T-helper 2 cell treated with Interferon-gamma antibody and Interleukin-4, amounts not matched to agents 5 μg/mL and 100 μg/mL, for 36 hours (primary cell): ENCODE measurements at regions not wholly inside any gene's neighbourhood (a gene's known extent, or its start where the extent isn't known, plus 50 kb on each side); places are given as distances from the start of the nearest gene placed in this dataset.

Source experiments
- DNase-seq: peaks from one replicate; pipeline ENCODE4 v3.0.0; 2021; ENCODE audit warnings: low spot score
- H3K27ac Mint-ChIP-seq: one replicate; pipeline ENCODE4 v1.8.0; 2021; ENCODE audit warnings: mild to moderate bottlenecking, mixed read lengths
- H3K27me3 Mint-ChIP-seq: one replicate; pipeline ENCODE4 v1.8.0; 2021; ENCODE audit warnings: low read depth, mixed read lengths
- H3K36me3 Mint-ChIP-seq: one replicate; pipeline ENCODE4 v1.8.0; 2021; ENCODE audit warnings: low read depth, mixed read lengths
- H3K4me1 Mint-ChIP-seq: one replicate; pipeline ENCODE4 v1.8.0; 2021; ENCODE audit warnings: low read depth, mixed read lengths
- H3K4me3 Mint-ChIP-seq: one replicate; pipeline ENCODE4 v1.8.0; 2022; ENCODE audit warnings: mild to moderate bottlenecking, moderate library complexity, mixed read lengths
- H3K9me3 Mint-ChIP-seq: one replicate; pipeline ENCODE4 v1.8.0; 2021; ENCODE audit warnings: mixed read lengths

DNA sequence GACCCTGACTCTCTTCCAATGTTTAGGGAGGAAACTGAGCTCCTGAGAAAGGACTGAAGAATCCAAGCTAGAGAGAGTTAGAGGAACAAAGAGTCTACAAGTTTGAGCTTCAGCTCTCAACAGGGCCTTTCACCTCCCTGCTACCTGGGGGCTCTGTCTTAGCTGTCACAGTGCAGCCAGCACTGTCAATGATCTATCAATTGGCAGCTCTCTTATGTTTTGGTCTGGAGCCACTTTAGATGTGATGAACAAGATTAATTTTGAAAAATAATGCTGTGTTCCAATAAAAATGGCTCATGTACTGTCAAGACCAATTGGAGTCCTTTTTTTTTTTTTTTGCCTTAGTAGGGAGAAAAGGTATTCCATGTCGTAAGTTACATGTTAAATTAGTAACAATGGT, 215.8 kb upstream of the TRIB2 start:
- Mint-ChIP-seq H3K27me3 (no peaks in the 10 kb centered on the region), H3K9me3 (peaks cover 18% of the 10 kb centered on the region), H3K27ac (peak overlapping the region; percentile 89), H3K4me3 (peak overlapping the region; percentile 47), H3K36me3 (peaks cover 26% of the 10 kb centered on the region), H3K4me1 (peaks cover 84% of the 10 kb centered on the region)
- no peak for DNase-seq

DNA sequence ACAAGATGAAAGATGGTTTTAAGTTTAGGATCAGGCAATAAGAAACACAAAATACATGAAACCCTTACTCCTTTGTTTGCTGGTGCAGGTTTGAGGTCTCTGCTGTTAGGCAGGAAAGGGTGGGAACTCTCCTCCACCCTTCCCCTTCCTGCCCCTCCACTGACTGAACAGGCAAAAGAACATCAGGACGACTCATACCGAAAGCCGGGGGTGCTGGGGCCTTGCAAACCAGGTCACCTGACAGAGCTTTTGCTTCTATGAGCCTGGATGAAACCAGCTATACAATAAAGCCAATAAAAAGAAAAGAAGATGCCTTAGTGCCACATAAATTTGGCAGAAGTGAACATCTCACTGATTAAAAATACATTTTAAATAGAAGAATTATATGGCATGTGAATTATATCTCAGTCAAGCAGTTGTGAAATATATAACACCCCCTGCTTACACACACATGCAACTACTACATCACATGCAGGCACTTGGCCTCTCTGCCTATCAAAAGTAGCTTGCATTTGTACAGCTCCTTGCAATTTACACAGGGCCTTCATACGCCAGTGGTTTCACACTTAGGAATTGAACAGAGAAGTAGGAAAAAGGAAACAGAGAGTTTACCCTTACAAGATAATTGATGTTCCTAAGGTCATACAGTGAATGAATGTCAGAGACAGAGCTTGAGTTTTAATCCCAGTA, 215.1 kb upstream of the TRIB2 start:
- peaks cover 84% of the 10 kb centered on the region for H3K4me1 Mint-ChIP-seq
- peak overlapping the region; percentile 47 for H3K4me3 Mint-ChIP-seq
- peak overlapping the region; percentile 89 for H3K27ac Mint-ChIP-seq
- H3K9me3 Mint-ChIP-seq: peaks cover 11% of the 10 kb centered on the region
- peak; percentile 85 for DNase-seq
- peaks cover 26% of the 10 kb centered on the region for H3K36me3 Mint-ChIP-seq
- H3K27me3 Mint-ChIP-seq: no peaks in the 10 kb centered on the region

DNA sequence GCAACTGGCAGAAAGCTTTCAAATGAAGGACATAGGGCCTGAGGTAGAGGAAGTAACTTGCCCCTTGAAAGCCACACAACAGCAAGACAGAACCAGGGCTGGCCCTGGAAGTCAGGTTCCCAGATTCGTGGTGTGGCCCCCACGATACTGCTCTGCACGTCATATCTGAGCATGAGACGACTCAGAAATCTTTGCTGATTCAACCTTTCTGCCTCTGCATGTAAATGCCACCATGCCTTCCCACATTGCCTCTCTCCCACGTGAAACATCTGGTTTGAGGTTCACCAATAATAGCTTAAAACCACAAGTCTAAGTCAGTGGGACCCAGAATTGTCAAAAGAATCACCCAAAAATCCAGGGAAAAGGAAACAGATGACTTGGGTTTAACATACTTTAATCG, 214.0 kb upstream of the TRIB2 start:
- Mint-ChIP-seq H3K27ac (peak overlapping the region; percentile 89), H3K27me3 (no peaks in the 10 kb centered on the region), H3K36me3 (peaks cover 26% of the 10 kb centered on the region), H3K4me1 (peaks cover 88% of the 10 kb centered on the region), H3K4me3 (peak overlapping the region; percentile 57), H3K9me3 (peaks cover 11% of the 10 kb centered on the region)
- peak; percentile 71 for DNase-seq

DNA sequence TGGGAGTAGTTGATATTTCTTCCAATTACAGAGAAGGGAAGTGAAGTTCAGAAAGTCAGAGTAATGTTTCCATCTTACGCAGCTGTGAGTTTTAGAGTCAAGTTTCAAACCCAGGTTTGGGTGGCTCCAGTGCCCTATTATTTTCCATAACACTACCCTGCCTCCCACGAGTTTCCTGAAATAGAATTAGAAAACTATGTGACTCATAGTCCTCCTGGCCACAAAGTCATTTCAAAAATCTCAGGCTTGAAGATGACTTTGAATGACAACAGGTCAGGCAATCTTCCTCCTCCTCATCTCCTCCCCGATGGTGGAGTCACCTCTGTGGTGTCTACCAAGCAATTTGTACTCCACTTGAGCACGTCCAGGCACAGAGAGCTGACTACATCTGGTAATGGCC, 212.3 kb upstream of the TRIB2 start:
- peak overlapping the region; percentile 64 for H3K27ac Mint-ChIP-seq
- H3K36me3 Mint-ChIP-seq: peaks cover 29% of the 10 kb centered on the region
- peak overlapping the region; percentile 40 for H3K4me3 Mint-ChIP-seq

DNA sequence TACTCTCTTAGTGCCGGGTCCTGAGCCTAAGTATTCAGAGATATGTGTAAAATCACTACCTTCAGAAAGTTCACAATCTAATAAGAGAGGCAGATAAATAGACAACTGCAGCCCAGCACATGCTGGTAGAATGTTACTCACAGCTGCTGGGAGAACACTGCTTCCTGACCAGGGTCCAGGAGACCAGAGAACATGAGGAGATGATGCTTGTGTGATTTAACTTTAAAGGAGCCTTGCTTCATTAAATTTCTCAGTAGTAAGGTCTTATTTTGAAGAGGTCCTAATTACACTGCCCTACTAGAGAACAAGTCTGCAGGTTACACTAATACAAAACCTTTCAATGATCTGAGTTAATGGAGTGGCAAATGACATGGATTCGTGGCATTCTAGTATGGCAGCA, 209.9 kb upstream of the TRIB2 start:
- peaks cover 32% of the 10 kb centered on the region for H3K9me3 Mint-ChIP-seq
- no peaks in the 10 kb centered on the region for H3K27me3 Mint-ChIP-seq
- H3K27ac Mint-ChIP-seq: peak overlapping the region; percentile 52
- peak overlapping the region; percentile 17 for H3K4me3 Mint-ChIP-seq
- peaks cover 78% of the 10 kb centered on the region for H3K4me1 Mint-ChIP-seq
- DNase-seq: no peak
- H3K36me3 Mint-ChIP-seq: peaks cover 45% of the 10 kb centered on the region

More for the DNA sequence above, 212.3 kb upstream of the TRIB2 start:
- Mint-ChIP-seq H3K27me3 (no peaks in the 10 kb centered on the region), H3K9me3 (peaks cover 19% of the 10 kb centered on the region), H3K4me1 (peaks cover 87% of the 10 kb centered on the region)
- DNase-seq: peak; percentile 70

DNA sequence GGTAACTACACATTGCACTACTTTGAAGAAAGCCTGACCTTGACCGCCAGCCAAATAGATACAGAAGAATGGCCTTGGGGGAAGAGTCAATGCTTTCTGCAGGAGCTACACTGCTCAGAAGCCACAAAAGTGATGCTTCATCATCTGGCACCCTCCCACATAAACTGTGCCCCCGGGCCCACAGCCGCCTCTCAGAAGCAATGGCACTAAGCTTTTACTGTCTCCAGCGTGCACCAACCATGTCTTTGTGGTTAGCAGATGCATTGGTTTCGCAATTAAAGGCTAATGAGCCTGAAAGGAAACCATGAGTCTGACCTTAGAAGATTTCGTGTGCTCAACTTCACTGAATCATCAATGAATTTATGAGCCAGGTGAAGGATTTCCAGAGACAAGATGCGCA, 209.4 kb upstream of the TRIB2 start:
- H3K27me3 Mint-ChIP-seq: no peaks in the 10 kb centered on the region
- peaks cover 76% of the 10 kb centered on the region for H3K4me1 Mint-ChIP-seq
- peak; percentile 84 for DNase-seq
- peak overlapping the region; percentile 52 for H3K27ac Mint-ChIP-seq
- H3K4me3 Mint-ChIP-seq: peak overlapping the region; percentile 17
- peaks cover 36% of the 10 kb centered on the region for H3K9me3 Mint-ChIP-seq
- H3K36me3 Mint-ChIP-seq: peaks cover 45% of the 10 kb centered on the region

DNA sequence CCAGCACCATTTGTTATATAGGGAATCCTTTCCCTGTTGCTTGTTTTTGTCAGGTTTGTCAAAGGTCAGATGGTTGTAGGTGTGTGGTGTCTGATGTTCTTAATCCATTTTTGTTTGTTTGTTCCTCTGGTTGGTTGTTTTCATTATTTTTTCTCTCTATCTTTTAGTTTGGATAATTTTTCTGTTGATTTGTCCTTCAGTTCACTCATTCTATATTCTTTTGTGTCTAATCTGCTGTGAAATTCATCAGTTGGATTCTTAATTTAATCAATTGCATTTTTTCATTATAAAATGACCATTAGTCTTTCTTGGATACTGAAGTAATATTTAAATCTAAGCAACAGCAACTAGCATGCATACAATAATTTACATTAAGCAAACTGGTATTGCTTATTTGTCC, 206.7 kb upstream of the TRIB2 start:
- H3K9me3 Mint-ChIP-seq: peaks cover 32% of the 10 kb centered on the region
- H3K4me3 Mint-ChIP-seq: no peak overlapping the region
- peaks cover 66% of the 10 kb centered on the region for H3K4me1 Mint-ChIP-seq
- H3K27ac Mint-ChIP-seq: no peak overlapping the region
- no peaks in the 10 kb centered on the region for H3K27me3 Mint-ChIP-seq
- no peak for DNase-seq
- peaks cover 36% of the 10 kb centered on the region for H3K36me3 Mint-ChIP-seq

DNA sequence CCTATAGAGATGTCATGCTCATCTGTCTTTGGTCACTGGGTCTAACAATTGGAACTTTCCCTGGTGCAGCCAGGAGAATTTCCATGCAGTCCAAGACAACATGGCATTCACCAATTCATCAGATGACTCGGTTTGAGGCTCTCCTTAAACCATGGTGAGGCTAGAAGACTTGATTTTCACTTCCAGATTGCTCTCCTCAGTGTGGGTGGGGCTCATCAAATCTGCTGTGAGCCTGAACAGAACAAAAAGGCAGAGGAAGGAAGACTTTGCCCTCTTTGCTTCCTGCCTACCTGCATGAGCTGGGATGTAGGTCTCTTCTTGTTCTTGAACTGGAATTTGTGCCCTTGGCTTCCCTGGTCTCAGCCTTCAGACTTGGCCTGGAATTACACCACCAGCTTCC, 203.4 kb upstream of the TRIB2 start:
- no peak for DNase-seq
- H3K27ac Mint-ChIP-seq: peak overlapping the region; percentile 22
- H3K36me3 Mint-ChIP-seq: peaks cover 44% of the 10 kb centered on the region
- H3K4me3 Mint-ChIP-seq: peak overlapping the region; percentile 42
- H3K4me1 Mint-ChIP-seq: peaks cover 55% of the 10 kb centered on the region
- no peaks in the 10 kb centered on the region for H3K27me3 Mint-ChIP-seq
- H3K9me3 Mint-ChIP-seq: peaks cover 37% of the 10 kb centered on the region

DNA sequence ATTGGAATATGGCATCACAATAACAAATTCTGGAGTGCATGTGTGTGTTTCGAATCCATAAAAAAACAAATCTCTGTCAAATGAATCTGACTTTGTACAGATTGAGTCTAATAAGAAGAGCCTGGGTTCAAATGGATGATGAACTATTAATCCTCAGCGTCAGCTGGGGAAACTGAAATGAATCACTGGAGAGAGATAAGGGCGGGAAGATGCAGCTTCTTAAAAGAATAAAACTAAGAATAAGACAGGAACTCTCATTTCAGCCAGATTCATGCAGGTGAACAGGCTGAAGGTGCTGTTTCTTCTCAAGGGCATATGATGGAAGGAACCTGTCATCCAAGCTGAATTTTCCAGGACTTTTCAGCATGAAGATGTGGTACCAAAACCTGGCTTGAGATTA, 202.6 kb upstream of the TRIB2 start:
- peaks cover 38% of the 10 kb centered on the region for H3K36me3 Mint-ChIP-seq
- peaks cover 57% of the 10 kb centered on the region for H3K4me1 Mint-ChIP-seq
- peak overlapping the region; percentile 91 for H3K27ac Mint-ChIP-seq
- DNase-seq: no peak
- peak overlapping the region; percentile 61 for H3K4me3 Mint-ChIP-seq
- peaks cover 29% of the 10 kb centered on the region for H3K9me3 Mint-ChIP-seq
- no peaks in the 10 kb centered on the region for H3K27me3 Mint-ChIP-seq

DNA sequence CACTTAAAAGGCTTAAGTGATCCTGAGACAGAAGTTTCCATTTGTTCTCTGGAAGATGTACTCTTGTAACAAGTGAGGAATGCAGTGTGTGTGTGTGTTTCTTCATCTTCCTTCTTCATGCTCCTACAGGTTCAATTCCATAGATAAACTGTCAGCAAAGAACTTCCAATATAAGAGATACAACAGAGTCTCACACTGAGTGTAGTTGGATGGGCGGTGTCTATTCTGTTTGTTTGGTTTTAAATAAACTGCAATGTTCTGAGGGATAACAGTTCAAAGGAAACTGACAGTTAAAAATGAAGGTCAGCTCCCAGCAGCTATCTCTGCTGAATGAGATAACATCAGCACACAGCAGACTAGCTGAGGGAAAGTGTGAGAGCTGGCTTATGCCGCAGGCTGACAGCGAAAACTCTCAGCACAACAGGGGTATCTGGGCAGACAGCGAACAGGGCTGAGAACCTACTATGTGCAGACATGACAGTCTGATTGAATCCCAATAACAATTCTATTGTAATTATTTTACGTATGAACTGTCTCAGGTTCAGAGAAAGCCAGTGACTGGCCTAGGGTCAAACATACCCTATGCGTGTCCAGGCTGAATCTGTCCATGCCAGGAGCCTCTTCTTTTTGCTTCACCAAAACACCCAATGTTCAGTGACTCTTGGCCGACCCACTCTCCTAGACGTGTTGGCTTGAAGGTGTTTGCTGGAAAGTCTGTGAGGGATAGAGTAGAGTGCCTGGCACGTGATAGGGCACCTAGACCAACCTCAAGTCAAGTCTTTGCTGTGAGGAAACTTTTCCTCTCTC, 201.9 kb upstream of the TRIB2 start:
- peak; percentile 62 for DNase-seq
- H3K27me3 Mint-ChIP-seq: no peaks in the 10 kb centered on the region
- H3K9me3 Mint-ChIP-seq: peaks cover 25% of the 10 kb centered on the region
- peak overlapping the region; percentile 61 for H3K4me3 Mint-ChIP-seq
- H3K4me1 Mint-ChIP-seq: peaks cover 57% of the 10 kb centered on the region
- H3K27ac Mint-ChIP-seq: peak overlapping the region; percentile 91
- peaks cover 32% of the 10 kb centered on the region for H3K36me3 Mint-ChIP-seq

DNA sequence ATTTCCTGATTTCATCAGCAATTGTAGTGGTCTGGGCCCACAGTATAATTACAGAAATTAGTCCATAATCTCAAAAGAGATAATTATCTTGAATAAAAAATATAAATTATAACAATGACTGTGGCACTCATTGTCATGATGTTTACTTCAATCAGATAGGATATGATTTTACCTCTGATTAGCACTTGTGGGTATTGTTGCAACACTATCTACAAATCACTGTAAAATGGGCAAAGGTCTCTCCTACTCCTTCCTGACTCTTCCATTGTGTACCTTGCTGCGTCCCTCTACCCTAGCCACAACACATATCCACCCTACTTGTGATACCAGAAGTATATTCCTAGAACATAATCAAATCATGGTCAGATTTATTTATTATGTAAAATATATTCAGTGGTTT, 200.9 kb upstream of the TRIB2 start:
- Mint-ChIP-seq H3K9me3 (peaks cover 24% of the 10 kb centered on the region), H3K4me3 (no peak overlapping the region), H3K27me3 (no peaks in the 10 kb centered on the region), H3K36me3 (peaks cover 28% of the 10 kb centered on the region), H3K27ac (no peak overlapping the region), H3K4me1 (peaks cover 57% of the 10 kb centered on the region)
- no peak for DNase-seq

DNA sequence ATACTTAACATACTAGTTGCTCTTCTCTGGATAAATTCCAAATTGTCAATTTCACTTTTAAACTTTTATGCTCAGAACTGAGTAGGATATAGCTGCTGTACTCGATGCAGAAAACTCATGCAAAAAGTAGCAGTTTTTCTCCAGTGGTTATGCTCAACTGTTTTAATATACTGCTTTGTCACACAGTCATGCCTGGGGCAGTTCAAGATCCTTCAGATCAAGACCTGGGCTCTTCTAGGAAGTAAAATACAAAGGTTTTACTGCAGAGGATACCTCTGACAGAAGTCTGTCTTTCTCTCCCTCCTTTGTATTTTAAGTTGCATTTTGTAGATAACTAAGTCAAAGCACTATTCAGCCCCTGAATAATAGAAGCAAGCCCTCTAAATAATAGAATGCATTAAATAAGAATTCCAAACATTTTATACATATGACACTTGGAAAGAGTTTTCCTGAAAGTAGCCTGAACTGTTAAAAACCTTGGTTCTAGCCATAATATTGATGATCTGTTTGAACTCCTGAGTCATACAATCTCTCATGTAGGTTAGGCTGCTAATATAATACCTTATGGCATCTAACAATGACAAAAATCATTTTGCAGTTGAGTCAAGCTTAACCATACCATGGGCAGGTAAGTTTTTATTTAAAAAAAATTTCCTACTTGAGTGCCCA, 183.3 kb upstream of the TRIB2 start:
- peaks cover 28% of the 10 kb centered on the region for H3K4me1 Mint-ChIP-seq
- peaks cover 15% of the 10 kb centered on the region for H3K27me3 Mint-ChIP-seq
- H3K4me3 Mint-ChIP-seq: no peak overlapping the region
- no peak for DNase-seq
- H3K9me3 Mint-ChIP-seq: no peaks in the 10 kb centered on the region
- no peak overlapping the region for H3K27ac Mint-ChIP-seq
- H3K36me3 Mint-ChIP-seq: peaks cover 2% of the 10 kb centered on the region

DNA sequence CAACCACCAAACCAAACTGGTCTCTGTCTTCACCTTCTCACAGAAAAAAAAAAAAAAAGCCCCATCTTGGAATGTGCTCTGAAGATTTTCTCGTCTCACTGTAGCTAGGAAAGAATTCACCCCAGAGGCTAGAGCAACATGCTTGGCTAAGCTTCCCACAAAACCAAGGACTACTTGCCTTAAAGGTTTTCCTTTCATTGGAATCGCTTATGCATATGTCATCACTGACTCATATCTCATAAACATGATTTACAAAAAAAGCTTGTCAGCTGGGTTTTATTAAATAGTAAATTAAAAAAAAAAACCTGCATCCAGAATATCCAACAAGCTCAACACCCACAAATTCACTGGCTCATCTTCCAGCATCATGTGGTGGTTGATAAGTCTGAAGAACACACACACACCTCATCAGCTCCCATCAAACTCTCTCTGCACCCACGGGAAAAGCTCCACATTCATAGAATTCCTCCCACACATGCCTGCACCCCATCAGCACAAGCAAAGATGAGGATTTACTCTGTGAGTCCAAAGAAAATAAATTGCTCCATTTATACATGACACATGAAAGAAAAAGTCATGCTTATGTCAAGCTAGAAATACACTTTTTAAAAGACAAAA, 182.0 kb upstream of the TRIB2 start:
- H3K27ac Mint-ChIP-seq: peak overlapping the region; percentile 64
- H3K27me3 Mint-ChIP-seq: peaks cover 14% of the 10 kb centered on the region
- H3K4me3 Mint-ChIP-seq: peak overlapping the region; percentile 32
- peaks cover 28% of the 10 kb centered on the region for H3K4me1 Mint-ChIP-seq
- H3K9me3 Mint-ChIP-seq: no peaks in the 10 kb centered on the region
- peaks cover 2% of the 10 kb centered on the region for H3K36me3 Mint-ChIP-seq
- DNase-seq: no peak

DNA sequence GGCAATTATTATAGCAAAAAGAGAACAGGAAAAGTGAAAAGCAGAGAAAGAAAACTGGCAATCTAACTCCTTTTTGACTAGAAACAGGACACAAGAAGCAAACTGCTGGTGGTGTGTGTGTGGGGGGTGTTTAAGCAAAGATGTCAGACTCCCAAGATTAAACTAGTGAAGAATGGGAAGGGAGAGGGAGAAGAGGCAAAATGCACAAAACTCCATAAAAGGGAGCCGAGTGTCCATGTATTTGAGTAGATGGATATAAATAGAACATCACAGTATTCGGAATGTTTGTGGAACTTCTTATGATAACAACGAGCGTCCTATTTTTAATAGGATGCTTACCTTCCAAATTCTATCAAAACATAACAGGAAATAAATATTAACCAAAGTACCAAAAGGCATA, 179.8 kb upstream of the TRIB2 start:
- peaks cover 14% of the 10 kb centered on the region for H3K27me3 Mint-ChIP-seq
- DNase-seq: no peak
- peaks cover 28% of the 10 kb centered on the region for H3K4me1 Mint-ChIP-seq
- H3K9me3 Mint-ChIP-seq: no peaks in the 10 kb centered on the region
- H3K4me3 Mint-ChIP-seq: no peak overlapping the region
- H3K36me3 Mint-ChIP-seq: peaks cover 2% of the 10 kb centered on the region
- H3K27ac Mint-ChIP-seq: no peak overlapping the region
